ENCODE measurements at regions not wholly inside any gene's neighbourhood (a gene's known extent, or its start where the extent isn't known, plus 50 kb on each side); places are given as distances from the start of the nearest gene placed in this dataset.

- Mint-ChIP-seq H3K27ac (no peak overlapping the region), H3K9me3 (peaks cover 3% of the 10 kb centered on the region), H3K27me3 (no peaks in the 10 kb centered on the region), H3K36me3 (ENCODE audit: low read depth) (no peaks in the 10 kb centered on the region), H3K4me1 (no peaks in the 10 kb centered on the region), H3K4me3 (no peak overlapping the region)
- ATAC-seq (no peak), DNase-seq (no peak)
Observed at GRCh38 chr10:57221674-57222073, 860.6 kb upstream of the ZWINT start.

- no peaks in the 10 kb centered on the region for H3K36me3 Mint-ChIP-seq (ENCODE audit: low read depth)
- no peaks in the 10 kb centered on the region for H3K4me1 Mint-ChIP-seq
- no peaks in the 10 kb centered on the region for H3K27me3 Mint-ChIP-seq
- H3K9me3 Mint-ChIP-seq = peaks cover 13% of the 10 kb centered on the region
- ATAC-seq (no peak), DNase-seq (no peak)
- no peak overlapping the region for H3K27ac Mint-ChIP-seq
- H3K4me3 Mint-ChIP-seq = no peak overlapping the region
Observed at GRCh38 chr10:57218382-57218781, 857.3 kb upstream of the ZWINT start.

- no peak for DNase-seq
- no peaks in the 10 kb centered on the region for H3K4me1 Mint-ChIP-seq
- H3K4me3 Mint-ChIP-seq = no peak overlapping the region
Observed at GRCh38 chr10:57202356-57202755, 841.3 kb upstream of the ZWINT start.

GRCh38 chr10:57188846-57189245 is 827.8 kb upstream of the ZWINT start:
- no peak overlapping the region for H3K27ac Mint-ChIP-seq
- H3K36me3 Mint-ChIP-seq (ENCODE audit: low read depth) = no peaks in the 10 kb centered on the region
- no peak overlapping the region for H3K4me3 Mint-ChIP-seq
- ATAC-seq = no peak
- no peaks in the 10 kb centered on the region for H3K27me3 Mint-ChIP-seq
- H3K4me1 Mint-ChIP-seq = no peaks in the 10 kb centered on the region
- DNase-seq = no peak
- peaks cover 27% of the 10 kb centered on the region for H3K9me3 Mint-ChIP-seq

More at GRCh38 chr10:57202356-57202755, 841.3 kb upstream of the ZWINT start:
- Mint-ChIP-seq H3K27ac (no peak overlapping the region), H3K36me3 (ENCODE audit: low read depth) (no peaks in the 10 kb centered on the region), H3K27me3 (no peaks in the 10 kb centered on the region), H3K9me3 (peaks cover 11% of the 10 kb centered on the region)
- no peak for ATAC-seq

DNA sequence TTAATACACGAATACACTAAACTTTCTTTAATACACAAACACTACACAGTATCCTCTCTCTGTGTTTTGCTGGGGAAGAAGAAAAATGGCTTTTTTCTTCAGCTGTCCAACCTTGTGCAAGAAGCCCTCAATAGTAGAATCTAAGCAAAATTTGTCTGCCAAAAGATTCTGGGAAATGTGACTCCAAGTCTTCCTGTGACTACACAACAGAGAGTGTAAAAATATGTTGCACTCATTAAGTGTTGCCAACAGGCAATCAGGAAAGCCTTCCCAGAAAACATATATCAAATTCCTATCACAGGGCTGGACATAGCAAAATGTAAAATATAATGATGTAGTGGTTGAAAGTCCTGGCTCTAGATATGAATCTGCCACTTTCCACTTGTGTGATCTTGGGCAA is 825.1 kb upstream of the ZWINT start:
- H3K27ac Mint-ChIP-seq = no peak overlapping the region
- no peak overlapping the region for H3K4me3 Mint-ChIP-seq
- no peaks in the 10 kb centered on the region for H3K36me3 Mint-ChIP-seq (ENCODE audit: low read depth)
- H3K4me1 Mint-ChIP-seq = no peaks in the 10 kb centered on the region
- DNase-seq (no peak), ATAC-seq (no peak)
- H3K9me3 Mint-ChIP-seq = peaks cover 25% of the 10 kb centered on the region
- no peaks in the 10 kb centered on the region for H3K27me3 Mint-ChIP-seq

GRCh38 chr10:57169597-57169996 is 808.5 kb upstream of the ZWINT start:
- H3K27ac Mint-ChIP-seq = no peak overlapping the region
- no peaks in the 10 kb centered on the region for H3K36me3 Mint-ChIP-seq (ENCODE audit: low read depth)
- H3K27me3 Mint-ChIP-seq = no peaks in the 10 kb centered on the region
- ATAC-seq = no peak
- no peak overlapping the region for H3K4me3 Mint-ChIP-seq
- peaks cover 8% of the 10 kb centered on the region for H3K9me3 Mint-ChIP-seq
- DNase-seq = no peak
- H3K4me1 Mint-ChIP-seq = no peaks in the 10 kb centered on the region

DNA sequence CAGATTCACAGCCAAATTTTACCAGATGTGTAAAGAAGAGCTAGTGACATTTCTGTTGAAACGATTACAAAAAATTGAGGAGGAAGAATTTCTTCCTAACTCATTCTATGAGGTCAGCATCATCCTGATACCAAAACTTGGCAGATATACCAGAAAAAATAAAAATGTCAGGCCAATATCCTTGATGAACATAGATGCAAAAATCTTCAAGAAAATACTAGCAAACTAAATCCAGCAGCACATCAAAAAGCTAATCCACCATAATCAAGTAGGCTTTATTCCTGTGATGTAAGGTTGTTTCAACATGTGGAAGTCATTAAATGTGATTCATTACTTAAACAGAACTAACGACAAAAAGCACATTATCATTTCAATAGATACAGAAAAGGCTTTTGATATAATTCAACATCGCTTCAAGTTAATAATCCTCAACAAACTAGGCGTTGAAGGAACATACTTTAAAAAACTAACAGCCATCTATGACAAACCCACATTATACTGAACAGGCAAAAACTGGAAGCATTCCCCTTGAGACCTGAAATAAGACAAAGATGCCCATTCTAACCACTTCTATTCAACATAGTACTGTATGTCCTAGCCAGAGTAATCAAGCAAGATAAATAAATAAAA is 807.7 kb upstream of the ZWINT start:
- Mint-ChIP-seq H3K4me1 (no peaks in the 10 kb centered on the region), H3K36me3 (ENCODE audit: low read depth) (no peaks in the 10 kb centered on the region), H3K27ac (no peak overlapping the region), H3K4me3 (no peak overlapping the region), H3K9me3 (peaks cover 6% of the 10 kb centered on the region), H3K27me3 (no peaks in the 10 kb centered on the region)
- no peak for DNase-seq
- no peak for ATAC-seq

- Mint-ChIP-seq H3K4me3 (no peak overlapping the region), H3K9me3 (peaks cover 8% of the 10 kb centered on the region), H3K27me3 (no peaks in the 10 kb centered on the region), H3K36me3 (ENCODE audit: low read depth) (no peaks in the 10 kb centered on the region), H3K27ac (no peak overlapping the region), H3K4me1 (no peaks in the 10 kb centered on the region)
- DNase-seq (no peak), ATAC-seq (no peak)
Observed at GRCh38 chr10:57165671-57166070, 804.6 kb upstream of the ZWINT start.

DNA sequence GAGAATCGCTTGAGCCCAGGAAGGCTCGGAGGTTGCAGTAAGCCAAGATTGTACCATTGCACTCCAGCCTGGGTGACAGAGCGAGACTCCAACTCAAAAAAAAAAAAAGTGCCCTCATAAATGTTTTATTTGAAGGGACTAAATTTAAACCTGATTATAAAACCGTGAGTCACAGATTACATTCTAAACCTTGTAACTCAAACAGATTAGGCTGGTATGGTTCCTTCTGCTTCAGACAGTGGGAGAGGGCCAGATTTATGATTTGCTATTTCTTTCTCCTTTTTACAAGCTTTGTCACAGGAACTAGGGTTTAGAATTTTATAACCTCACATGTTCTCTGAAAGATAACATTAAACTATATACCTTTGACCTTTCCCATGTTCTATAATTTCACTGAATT is 801.2 kb upstream of the ZWINT start:
- Mint-ChIP-seq H3K4me1 (no peaks in the 10 kb centered on the region), H3K4me3 (no peak overlapping the region), H3K36me3 (ENCODE audit: low read depth) (no peaks in the 10 kb centered on the region), H3K27ac (no peak overlapping the region), H3K27me3 (no peaks in the 10 kb centered on the region), H3K9me3 (peaks cover 10% of the 10 kb centered on the region)
- DNase-seq (no peak), ATAC-seq (no peak)

DNA sequence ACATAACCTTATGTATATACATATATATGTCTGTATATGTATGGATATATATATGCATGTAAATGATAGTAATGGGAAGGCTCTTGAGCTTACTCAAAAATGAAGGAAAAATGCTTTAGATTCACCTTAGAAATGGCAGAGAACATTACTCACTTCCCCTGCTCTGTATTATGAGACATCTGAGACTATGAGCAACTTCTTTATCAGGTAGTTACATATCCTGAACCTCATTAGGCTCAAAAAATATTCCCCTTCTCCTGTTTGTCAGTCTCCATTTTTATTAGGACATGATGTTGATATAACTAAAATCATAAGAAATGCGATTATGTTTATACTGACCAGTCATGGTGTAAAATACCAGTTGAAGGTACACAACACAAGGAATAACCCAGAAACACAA is 800.1 kb upstream of the ZWINT start:
- DNase-seq (no peak), ATAC-seq (no peak)
- H3K4me3 Mint-ChIP-seq = no peak overlapping the region
- peaks cover 5% of the 10 kb centered on the region for H3K9me3 Mint-ChIP-seq
- no peaks in the 10 kb centered on the region for H3K4me1 Mint-ChIP-seq
- H3K27me3 Mint-ChIP-seq = no peaks in the 10 kb centered on the region
- H3K36me3 Mint-ChIP-seq (ENCODE audit: low read depth) = no peaks in the 10 kb centered on the region
- H3K27ac Mint-ChIP-seq = no peak overlapping the region

GRCh38 chr10:57145548-57145947 is 784.5 kb upstream of the ZWINT start:
- Mint-ChIP-seq H3K36me3 (ENCODE audit: low read depth) (no peaks in the 10 kb centered on the region), H3K9me3 (peaks cover 4% of the 10 kb centered on the region), H3K4me1 (no peaks in the 10 kb centered on the region), H3K27ac (no peak overlapping the region), H3K27me3 (no peaks in the 10 kb centered on the region), H3K4me3 (no peak overlapping the region)
- no peak for DNase-seq
- ATAC-seq = no peak

DNA sequence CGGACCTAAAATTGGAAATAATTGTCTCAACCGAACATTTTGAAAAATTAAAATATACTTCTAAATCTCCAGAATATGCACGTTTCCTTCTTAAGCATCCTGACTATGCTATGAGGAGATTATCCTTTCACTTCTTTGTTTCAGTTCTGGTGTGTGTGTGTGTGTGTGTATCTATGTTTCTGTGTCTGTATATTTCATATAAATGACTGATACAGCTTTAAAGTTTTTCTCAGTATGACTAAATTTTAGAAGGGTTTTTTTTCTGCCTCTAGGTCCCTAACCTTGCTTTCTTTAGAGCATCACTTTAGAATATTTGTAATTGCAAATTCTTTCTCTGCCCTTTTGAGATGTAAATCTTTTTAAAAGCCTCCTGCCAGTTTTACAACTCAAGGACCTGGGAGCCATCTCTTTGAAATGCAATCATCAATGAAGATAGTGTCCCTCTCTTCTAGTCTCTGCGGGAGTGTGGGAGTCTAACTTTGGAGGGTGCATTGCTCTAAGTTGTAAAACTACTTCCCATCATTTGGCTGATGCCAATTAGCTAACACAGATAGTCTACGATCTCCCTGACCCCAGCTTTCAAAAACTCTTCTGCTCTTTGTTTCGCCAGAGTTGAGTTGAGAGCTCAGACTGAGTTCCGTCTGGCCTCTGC is 782.0 kb upstream of the ZWINT start:
- ATAC-seq = no peak
- no peak for DNase-seq
- H3K27ac Mint-ChIP-seq = no peak overlapping the region
- H3K27me3 Mint-ChIP-seq = no peaks in the 10 kb centered on the region
- no peak overlapping the region for H3K4me3 Mint-ChIP-seq
- no peaks in the 10 kb centered on the region for H3K4me1 Mint-ChIP-seq
- peaks cover 3% of the 10 kb centered on the region for H3K9me3 Mint-ChIP-seq
- no peaks in the 10 kb centered on the region for H3K36me3 Mint-ChIP-seq (ENCODE audit: low read depth)

DNA sequence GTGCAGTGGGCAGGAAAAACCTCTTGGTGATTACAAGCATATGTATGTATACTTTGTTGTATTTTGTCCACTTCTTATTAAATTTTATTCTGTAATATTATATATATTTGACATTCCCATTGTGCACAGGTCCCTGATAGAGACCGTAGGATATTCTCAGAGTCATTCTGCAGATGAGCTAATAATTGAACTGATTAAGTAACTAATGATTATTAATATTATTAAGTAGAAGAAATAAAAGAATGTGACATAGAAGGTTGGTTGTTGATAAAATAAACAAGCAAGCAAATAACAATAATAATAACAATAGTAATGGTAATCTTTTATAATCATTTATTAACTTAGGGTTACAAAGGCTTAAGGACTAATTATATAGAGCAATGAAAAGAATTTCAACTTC is 780.6 kb upstream of the ZWINT start:
- no peaks in the 10 kb centered on the region for H3K27me3 Mint-ChIP-seq
- H3K36me3 Mint-ChIP-seq (ENCODE audit: low read depth) = no peaks in the 10 kb centered on the region
- no peak overlapping the region for H3K27ac Mint-ChIP-seq
- no peak for DNase-seq
- peaks cover 3% of the 10 kb centered on the region for H3K9me3 Mint-ChIP-seq
- ATAC-seq = no peak
- H3K4me1 Mint-ChIP-seq = no peaks in the 10 kb centered on the region
- no peak overlapping the region for H3K4me3 Mint-ChIP-seq

DNA sequence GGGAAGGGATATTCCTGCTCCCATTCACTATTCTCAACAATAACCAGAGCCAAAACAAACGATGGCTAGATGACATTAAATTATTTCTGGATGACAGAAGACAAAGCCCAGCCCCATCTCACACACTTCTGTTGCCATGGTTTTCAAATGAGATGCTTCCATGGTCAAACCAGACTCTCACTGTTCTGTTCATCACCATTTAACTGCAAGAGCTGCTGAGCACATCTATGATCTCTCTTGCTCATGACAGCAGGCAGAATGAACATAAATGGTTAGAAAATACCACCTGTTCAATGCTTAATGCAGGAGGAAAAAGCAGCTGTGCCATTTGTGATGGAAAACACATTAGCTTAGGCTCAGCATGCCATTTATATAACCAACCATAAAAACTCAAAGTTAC is 758.6 kb upstream of the ZWINT start:
- DNase-seq (no peak), ATAC-seq (no peak)
- peaks cover 7% of the 10 kb centered on the region for H3K9me3 Mint-ChIP-seq
- no peaks in the 10 kb centered on the region for H3K36me3 Mint-ChIP-seq (ENCODE audit: low read depth)
- H3K27me3 Mint-ChIP-seq = no peaks in the 10 kb centered on the region
- no peak overlapping the region for H3K4me3 Mint-ChIP-seq
- no peak overlapping the region for H3K27ac Mint-ChIP-seq
- no peaks in the 10 kb centered on the region for H3K4me1 Mint-ChIP-seq

GRCh38 chr10:57113545-57113944 is 752.5 kb upstream of the ZWINT start:
- Mint-ChIP-seq H3K27ac (no peak overlapping the region), H3K27me3 (no peaks in the 10 kb centered on the region), H3K4me1 (no peaks in the 10 kb centered on the region), H3K9me3 (peaks cover 9% of the 10 kb centered on the region), H3K36me3 (ENCODE audit: low read depth) (no peaks in the 10 kb centered on the region), H3K4me3 (no peak overlapping the region)
- no peak for ATAC-seq
- DNase-seq = no peak

GRCh38 chr10:57102236-57102635 is 741.2 kb upstream of the ZWINT start:
- H3K27ac Mint-ChIP-seq = no peak overlapping the region
- H3K9me3 Mint-ChIP-seq = peaks cover 4% of the 10 kb centered on the region
- no peak overlapping the region for H3K4me3 Mint-ChIP-seq
- no peaks in the 10 kb centered on the region for H3K27me3 Mint-ChIP-seq
- H3K4me1 Mint-ChIP-seq = no peaks in the 10 kb centered on the region
- no peaks in the 10 kb centered on the region for H3K36me3 Mint-ChIP-seq (ENCODE audit: low read depth)
- DNase-seq = no peak
- no peak for ATAC-seq

Data from activated naive CD8-positive, alpha-beta T cell treated with anti-CD3 and anti-CD28 coated beads, Interleukin-2, amount 50 U/mL, for 24 hours (primary cell).